ENCODE measurements at regions not wholly inside any gene's neighbourhood (a gene's known extent, or its start where the extent isn't known, plus 50 kb on each side); places are given as distances from the start of the nearest gene placed in this dataset.

- H3K9me2 ChIP-seq (ENCODE audit: insufficient read depth): no peaks in the 10 kb centered on the region
- intact Hi-C loops (cut with micrococcal nuclease): no loop called here
Observed at GRCh38 chr14:22140633-22141032, 448.4 kb downstream of the DAD1 start.

More at GRCh38 chr14:22140633-22141032, 448.4 kb downstream of the DAD1 start:
- Histone ChIP-seq H3K79me2 (ENCODE audit: insufficient read depth, low read length) (no peaks in the 10 kb centered on the region), H4K20me1 (ENCODE audit: insufficient read depth) (no peaks in the 10 kb centered on the region), H3K4me3 (replicated peaks in 1 of 2; ENCODE audit: low read depth in 1 of 2, low read length in 2 of 2) (no peak overlapping the region), H2AFZ (ENCODE audit: low read depth, low read length, poor library complexity, severe bottlenecking) (no peak overlapping the region), H3K4me1 (ENCODE audit: control insufficient read depth in 1 of 2, insufficient read depth in 2 of 2, low read length in 2 of 2) (no peaks in the 10 kb centered on the region), H3K9ac (ENCODE audit: low read length) (no peak overlapping the region), H3K27ac (ENCODE audit: low read depth, low read length) (no peak overlapping the region), H3K4me2 (ENCODE audit: low read length) (no peak overlapping the region), H3K9me3 (ENCODE audit: control insufficient read depth in 1 of 2, insufficient read depth in 1 of 2, low read depth in 1 of 2, low read length in 2 of 2) (0 out of 4 replicates have a peak, but pooled peaks cover 0 to 5% of the 10 kb centered on the region in 2 experiments), H3K36me3 (ENCODE audit: control insufficient read depth in 1 of 2, insufficient read depth in 2 of 2, low read length in 2 of 2) (no peaks in the 10 kb centered on the region), H3K27me3 (ENCODE audit: insufficient read depth, low read length) (peaks cover 28% of the 10 kb centered on the region)
- CTCF ChIA-PET: no interaction called here
- no peak for TF ChIP-seq POLR2A (IDR thresholded peaks at IDR 0.05; ENCODE audit: borderline replicate concordance, extremely low read depth, insufficient read depth, insufficient read length)
- no peak for TF ChIP-seq SP1 (IDR thresholded peaks at IDR 0.05; ENCODE audit: low read depth)
- TF ChIP-seq ELF1 (IDR thresholded peaks at IDR 0.05; ENCODE audit: borderline replicate concordance, low read depth): no peak
- no peak for TF ChIP-seq ATF3 (IDR thresholded peaks at IDR 0.05)
- no peak for TF ChIP-seq SRF (IDR thresholded peaks at IDR 0.05; ENCODE audit: low read depth)
- TF ChIP-seq EZH2phosphoT487 (IDR thresholded peaks at IDR 0.05; ENCODE audit: borderline replicate concordance): no peak
- TF ChIP-seq ZNF274 (IDR thresholded peaks at IDR 0.05; ENCODE audit: low read depth, low read length): no peak
- TF ChIP-seq REST (IDR thresholded peaks at IDR 0.05; ENCODE audit: low read depth): no peak
- no peak for TF ChIP-seq ZBTB33 (IDR thresholded peaks at IDR 0.05; ENCODE audit: extremely low read depth, insufficient replicate concordance, low read length)
- no peak for TF ChIP-seq CBX3 (IDR thresholded peaks at IDR 0.05; ENCODE audit: low read depth)
- TF ChIP-seq EGR1 (IDR thresholded peaks at IDR 0.05; ENCODE audit: low read depth): no peak
- no TSS peak for BruUV-seq (replicated peaks)
- ATAC-seq (no peak), DNase-seq (ENCODE audit: low read depth, low spot score) (no peak)
- POLR2A ChIA-PET: no interaction called here
- RAD21 ChIA-PET (ENCODE audit: low non-redundant PET in 1 of 2, low total read pairs in 2 of 2, uncharacterized antibody in 2 of 2, unreplicated experiment in 2 of 2): no interaction called here
